Ishikawa (cell line): ENCODE measurements at regions not wholly inside any gene's neighbourhood (a gene's known extent, or its start where the extent isn't known, plus 50 kb on each side); places are given as distances from the start of the nearest gene placed in this dataset.

ENCODE experiments used
- CEBPB ChIP-seq: IDR thresholded peaks from 2 replicates; pipeline ENCODE4 v1.6.1; 2012
- YY1 ChIP-seq: IDR thresholded peaks from 2 replicates; pipeline ENCODE4 v1.6.1; 2012; ENCODE audit warnings: low read depth

GRCh38 chr17:31700973-31701372 lies 158.1 kb downstream of the COPRS start:
- TF ChIP-seq YY1, result no peak
- TF ChIP-seq CEBPB, result no peak
